ENCODE measurements at regions not wholly inside any gene's neighbourhood (a gene's known extent, or its start where the extent isn't known, plus 50 kb on each side); places are given as distances from the start of the nearest gene placed in this dataset.
"Not testable (repeated sequence)": the region's sequence is repeated elsewhere in the genome, so short reads cannot be mapped to it uniquely, and the experiment has no call there.

DNA sequence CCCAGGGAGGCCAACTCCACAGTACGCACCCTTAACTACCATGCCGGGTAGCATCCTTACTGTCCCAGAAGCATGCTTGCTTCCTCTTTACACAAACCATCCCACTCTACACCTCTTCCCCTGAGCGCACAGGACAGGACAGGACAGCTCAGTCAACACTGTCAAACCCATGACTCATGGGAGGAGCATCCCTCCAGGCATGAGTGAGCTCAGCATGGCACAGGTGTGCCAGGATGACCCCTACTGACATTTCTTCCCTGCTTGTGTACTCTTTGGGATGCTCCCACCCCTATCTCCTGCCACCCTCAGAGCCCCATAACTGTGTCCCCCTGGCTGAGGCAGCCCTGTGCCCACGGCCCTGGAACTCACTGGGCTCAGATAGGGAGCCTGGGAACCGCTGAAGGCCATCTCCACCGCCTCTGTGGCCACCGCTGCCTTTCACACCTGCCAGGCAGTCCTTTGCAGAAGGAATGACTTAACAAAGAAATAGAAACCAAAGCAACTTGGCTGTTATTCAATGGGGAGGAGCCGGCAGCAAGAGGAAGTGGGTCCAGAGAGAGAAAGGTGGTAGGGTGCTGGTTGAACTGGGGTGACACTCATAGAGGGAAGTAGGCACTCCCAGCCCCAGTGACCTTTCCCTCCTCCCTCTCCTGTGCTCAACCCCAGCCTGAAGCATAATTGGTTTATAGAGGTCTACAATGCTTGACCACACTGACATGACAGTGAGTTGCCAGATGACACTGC lies 119.1 kb downstream of the CDRT15L2 start:
- TF ChIP-seq CTCF, POLR2AphosphoS5, POLR2A (IDR thresholded peaks at IDR 0.05): not testable (repeated sequence)

All from stomach (tissue), 4 donors.